GM12878 (cell line): ENCODE measurements at regions not wholly inside any gene's neighbourhood (a gene's known extent, or its start where the extent isn't known, plus 50 kb on each side); places are given as distances from the start of the nearest gene placed in this dataset.

Source experiments
- EP300 ChIP-seq, 2 experiments: fragments of 150-350 bp in 1 of 2; IDR thresholded peaks; 2 replicates each; pipeline ENCODE4 v1.6.1; 2011 to 2012; ENCODE audit warnings: low read depth in 2 of 2, low read length in 2 of 2, borderline replicate concordance in 1 of 2, improper control_type of control experiment in 1 of 2, inconsistent platforms in 1 of 2; ENCODE audit not compliant: control insufficient read depth in 1 of 2
- SIN3A ChIP-seq: IDR thresholded peaks from 2 replicates; pipeline ENCODE4 v1.6.1; 2012; ENCODE audit warnings: low read depth, low read length, improper control_type of control experiment

GRCh38 chr11:15909937-15910598, 446.3 kb downstream of the SOX6 start:
- TF ChIP-seq SIN3A (no peak), EP300 (IDR thresholded peaks at IDR 0.05; ENCODE audit: borderline replicate concordance in 1 of 2, control insufficient read depth in 1 of 2, low read depth in 2 of 2, low read length in 2 of 2) (no peak)
